Neural progenitor cell (in vitro differentiated cells): ENCODE measurements at regions not wholly inside any gene's neighbourhood (a gene's known extent, or its start where the extent isn't known, plus 50 kb on each side); places are given as distances from the start of the nearest gene placed in this dataset.

Experiments used
- DNase-seq: peaks from one replicate; pipeline ENCODE4 v3.0.0-alpha.2; 2016; ENCODE audit warnings: low spot score
- H2AFZ ChIP-seq: fragments of 200-600 bp; sonication (generic); replicated peaks from 2 replicates; pipeline ENCODE4 v1.6.1; 2016; ENCODE audit warnings: antibody characterized with exemption
- H3F3A ChIP-seq: fragments of 200-600 bp; sonication (generic); 2 replicates; pipeline ENCODE4 v1.6.1; 2016; ENCODE audit warnings: antibody characterized with exemption, low read depth
- H3K27ac ChIP-seq: fragments of 200-600 bp; sonication (generic); 2 replicates; pipeline ENCODE4 v1.5.1; 2016; ENCODE audit warnings: mild to moderate bottlenecking
- H3K27me3 ChIP-seq: fragments of 200-600 bp; sonication (generic); 2 replicates; pipeline ENCODE4 v1.6.1; 2016; ENCODE audit warnings: mild to moderate bottlenecking, moderate library complexity
- H3K36me3 ChIP-seq: fragments of 200-600 bp; sonication (generic); 2 replicates; pipeline ENCODE4 v1.5.1; 2016
- H3K4me1 ChIP-seq: fragments of 200-600 bp; sonication (generic); 2 replicates; pipeline ENCODE4 v1.6.1; 2016; ENCODE audit warnings: mixed run types
- H3K4me2 ChIP-seq: fragments of 200-600 bp; sonication (generic); 2 replicates; pipeline ENCODE4 v1.6.1; 2016
- H3K4me3 ChIP-seq: fragments of 200-600 bp; sonication (generic); 2 replicates; pipeline ENCODE4 v1.5.1; 2016
- H3K79me2 ChIP-seq: fragments of 200-600 bp; sonication (generic); 2 replicates; pipeline ENCODE4 v1.6.1; 2016; ENCODE audit warnings: low read depth
- H3K9ac ChIP-seq: fragments of 200-600 bp; sonication (generic); 2 replicates; pipeline ENCODE4 v1.6.1; 2016
- H3K9me3 ChIP-seq: fragments of 200-600 bp; sonication (generic); 2 replicates; pipeline ENCODE4 v1.5.1; 2016; ENCODE audit warnings: low read depth
- H4K20me1 ChIP-seq: fragments of 200-600 bp; sonication (generic); 2 replicates; pipeline ENCODE4 v1.6.1; 2016; ENCODE audit warnings: low read depth
- H3K27ac Mint-ChIP-seq: 3 replicates; pipeline ENCODE4 v1.8.0; 2021; ENCODE audit warnings: mixed read lengths
- H3K27me3 Mint-ChIP-seq: 2 replicates; pipeline ENCODE4 v1.8.0; 2022; ENCODE audit warnings: low read depth, mild to moderate bottlenecking, inconsistent platforms, moderate library complexity, mixed read lengths; ENCODE audit not compliant: insufficient read depth
- H3K36me3 Mint-ChIP-seq: 3 replicates; pipeline ENCODE4 v1.8.0; 2021; ENCODE audit warnings: mixed read lengths
- H3K4me1 Mint-ChIP-seq: 3 replicates; pipeline ENCODE4 v1.8.0; 2021; ENCODE audit warnings: mixed read lengths
- H3K4me3 Mint-ChIP-seq: 3 replicates; pipeline ENCODE4 v1.8.0; 2021; ENCODE audit warnings: mild to moderate bottlenecking, moderate library complexity, mixed read lengths
- H3K9me3 Mint-ChIP-seq: 3 replicates; pipeline ENCODE4 v1.8.0; 2020; ENCODE audit warnings: mixed read lengths
- CTCF ChIP-seq: fragments of 200-600 bp; sonication (generic); IDR thresholded peaks from 2 replicates; pipeline ENCODE4 v1.5.1; 2017; ENCODE audit warnings: antibody characterized with exemption, mild to moderate bottlenecking
- EZH2 ChIP-seq: fragments of 200-600 bp; sonication (generic); IDR thresholded peaks from 2 replicates; pipeline ENCODE4 v1.6.1; 2017; ENCODE audit warnings: antibody characterized with exemption, mild to moderate bottlenecking, moderate library complexity
- EZH2phosphoT487 ChIP-seq: fragments of 200-600 bp; sonication (generic); IDR thresholded peaks from 2 replicates; pipeline ENCODE4 v1.6.1; 2017; ENCODE audit warnings: antibody characterized with exemption

- H3K27ac Mint-ChIP-seq: no peak overlapping the region
- TF ChIP-seq CTCF: no peak
- no peak for TF ChIP-seq EZH2
- no peak for TF ChIP-seq EZH2phosphoT487
Measured at GRCh38 chr1:221594576-221594975, 147.3 kb downstream of the DUSP10 start.

DNA sequence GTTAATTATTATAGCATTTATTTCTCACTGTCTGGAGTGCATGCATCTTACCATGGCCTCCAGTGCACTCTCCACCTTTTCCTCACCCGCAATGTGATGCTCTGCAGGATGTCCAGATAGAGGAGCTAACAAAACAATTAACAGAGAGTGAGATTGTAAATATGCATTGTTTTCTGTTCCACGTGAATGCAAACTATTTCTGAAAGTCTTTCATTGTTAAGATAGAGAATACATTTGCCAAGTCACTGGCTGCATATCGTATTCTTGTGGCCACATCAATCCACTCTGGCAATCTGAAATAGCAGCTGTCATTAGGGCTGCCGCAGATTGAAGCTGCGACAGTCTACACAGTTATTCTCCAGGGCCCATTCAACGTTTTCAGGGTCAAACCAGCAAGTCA lies 143.8 kb downstream of the DUSP10 start:
- H4K20me1 ChIP-seq: no peaks in the 10 kb centered on the region
- DNase-seq: no peak
- H3K4me1 ChIP-seq: no peaks in the 10 kb centered on the region
- Mint-ChIP-seq H3K4me1 (peaks cover 9% of the 10 kb centered on the region), H3K27me3 (peaks cover 2% of the 10 kb centered on the region), H3K27ac (no peak overlapping the region), H3K36me3 (no peaks in the 10 kb centered on the region), H3K4me3 (no peak overlapping the region), H3K9me3 (peaks cover 5% of the 10 kb centered on the region)
- no peaks in the 10 kb centered on the region for H3K27me3 ChIP-seq
- no peak for TF ChIP-seq EZH2phosphoT487
- no peak for TF ChIP-seq CTCF
- TF ChIP-seq EZH2: no peak
- H3K27ac ChIP-seq: no peak overlapping the region
- H3F3A ChIP-seq: no peaks in the 10 kb centered on the region
- H3K4me3 ChIP-seq: no peak overlapping the region
- no peak overlapping the region for H2AFZ ChIP-seq
- H3K9me3 ChIP-seq: no peaks in the 10 kb centered on the region
- H3K9ac ChIP-seq: no peak overlapping the region
- no peaks in the 10 kb centered on the region for H3K36me3 ChIP-seq
- H3K79me2 ChIP-seq: no peaks in the 10 kb centered on the region
- no peak overlapping the region for H3K4me2 ChIP-seq

More at GRCh38 chr1:221594576-221594975, 147.3 kb downstream of the DUSP10 start:
- H3K27me3 Mint-ChIP-seq: peaks cover 2% of the 10 kb centered on the region
- Histone ChIP-seq H3F3A (no peaks in the 10 kb centered on the region), H2AFZ (no peak overlapping the region), H3K9ac (no peak overlapping the region), H3K27me3 (no peaks in the 10 kb centered on the region), H3K4me2 (no peak overlapping the region), H3K36me3 (no peaks in the 10 kb centered on the region), H4K20me1 (no peaks in the 10 kb centered on the region), H3K4me1 (no peaks in the 10 kb centered on the region), H3K9me3 (no peaks in the 10 kb centered on the region), H3K4me3 (no peak overlapping the region), H3K27ac (no peak overlapping the region), H3K79me2 (no peaks in the 10 kb centered on the region)
- H3K9me3 Mint-ChIP-seq: peaks cover 5% of the 10 kb centered on the region
- no peak for DNase-seq
- H3K4me1 Mint-ChIP-seq: peaks cover 9% of the 10 kb centered on the region
- no peaks in the 10 kb centered on the region for H3K36me3 Mint-ChIP-seq
- H3K4me3 Mint-ChIP-seq: no peak overlapping the region

DNA sequence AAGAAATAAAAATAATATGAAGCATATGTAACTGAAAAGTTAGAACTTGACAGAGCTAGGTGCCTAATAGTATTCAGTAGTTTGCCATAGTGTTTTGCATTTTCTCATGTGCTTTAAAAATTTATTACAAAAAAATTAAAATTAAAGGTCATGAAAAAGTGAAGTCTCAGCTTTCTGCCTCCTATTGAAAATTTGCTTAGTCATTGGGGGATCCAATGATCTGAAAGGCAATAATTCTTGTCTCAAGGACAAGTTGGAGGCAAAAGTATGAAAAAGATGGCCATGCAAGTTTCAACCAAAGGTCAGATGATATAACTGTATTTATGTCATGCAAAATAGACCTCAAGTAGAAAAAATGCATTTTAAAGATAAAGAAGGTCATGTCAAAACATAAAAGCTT lies 140.7 kb downstream of the DUSP10 start:
- Histone ChIP-seq H3K27me3 (no peaks in the 10 kb centered on the region), H2AFZ (no peak overlapping the region), H3K27ac (no peak overlapping the region), H3K9ac (no peak overlapping the region), H3K79me2 (no peaks in the 10 kb centered on the region), H3F3A (no peaks in the 10 kb centered on the region), H3K4me1 (no peaks in the 10 kb centered on the region), H4K20me1 (no peaks in the 10 kb centered on the region), H3K4me2 (no peak overlapping the region), H3K9me3 (no peaks in the 10 kb centered on the region), H3K36me3 (no peaks in the 10 kb centered on the region), H3K4me3 (no peak overlapping the region)
- no peaks in the 10 kb centered on the region for H3K9me3 Mint-ChIP-seq
- no peaks in the 10 kb centered on the region for H3K4me1 Mint-ChIP-seq
- H3K27me3 Mint-ChIP-seq: peaks cover 2% of the 10 kb centered on the region
- H3K4me3 Mint-ChIP-seq: no peak overlapping the region
- DNase-seq: no peak
- TF ChIP-seq CTCF: no peak
- no peak for TF ChIP-seq EZH2phosphoT487
- no peak for TF ChIP-seq EZH2
- H3K27ac Mint-ChIP-seq: no peak overlapping the region
- H3K36me3 Mint-ChIP-seq: no peaks in the 10 kb centered on the region
